GM13977 (cell line): ENCODE measurements at regions not wholly inside any gene's neighbourhood (a gene's known extent, or its start where the extent isn't known, plus 50 kb on each side); places are given as distances from the start of the nearest gene placed in this dataset.
"Not testable (repeated sequence)": the region's sequence is repeated elsewhere in the genome, so short reads cannot be mapped to it uniquely, and the experiment has no call there.

Experiments used
- DNase-seq: peaks from one replicate; pipeline ENCODE4 v3.0.0; 2012; ENCODE audit warnings: low spot score
- in situ Hi-C: fragments of 300-500 bp; cut with MboI; formaldehyde crosslinking; loops from one replicate; pipeline ENCODE4 v1.12.0; 2022; ENCODE audit warnings: low sequenced_read_pairs, low pct_unique_long_range_greater_than_20kb, mixed read lengths, inconsistent platforms; ENCODE audit not compliant: unreplicated experiment
- TF ChIP-seq, protein P1 (sequence below): IDR thresholded peaks from 2 replicates; pipeline ENCODE4 v1.5.1; 2012; ENCODE audit warnings: mild to moderate bottlenecking, control low read depth; ENCODE audit not compliant: insufficient read depth; ENCODE audit errors: extremely low read depth, missing control alignments

DNA sequence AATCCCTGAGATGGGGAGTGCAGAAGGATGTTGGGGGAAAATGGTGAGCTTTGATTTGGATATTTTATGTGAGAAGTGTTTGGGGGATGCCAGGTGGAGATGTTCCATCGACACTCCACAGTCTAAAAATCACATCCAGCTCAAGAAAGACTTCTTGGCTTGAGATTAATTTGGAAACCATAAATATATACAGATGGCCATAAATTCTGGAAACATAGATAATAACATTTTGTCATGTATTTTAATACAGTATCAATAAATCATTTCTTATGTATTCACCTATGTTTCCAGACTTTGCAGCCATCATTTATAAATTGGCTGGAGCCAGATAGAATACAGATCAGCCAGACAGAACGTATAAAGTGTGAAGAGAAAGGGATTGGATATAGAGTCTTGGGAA is 245.5 kb upstream of the DDHD1 start:
- no peak for DNase-seq
- TF ChIP-seq, protein P1, sequence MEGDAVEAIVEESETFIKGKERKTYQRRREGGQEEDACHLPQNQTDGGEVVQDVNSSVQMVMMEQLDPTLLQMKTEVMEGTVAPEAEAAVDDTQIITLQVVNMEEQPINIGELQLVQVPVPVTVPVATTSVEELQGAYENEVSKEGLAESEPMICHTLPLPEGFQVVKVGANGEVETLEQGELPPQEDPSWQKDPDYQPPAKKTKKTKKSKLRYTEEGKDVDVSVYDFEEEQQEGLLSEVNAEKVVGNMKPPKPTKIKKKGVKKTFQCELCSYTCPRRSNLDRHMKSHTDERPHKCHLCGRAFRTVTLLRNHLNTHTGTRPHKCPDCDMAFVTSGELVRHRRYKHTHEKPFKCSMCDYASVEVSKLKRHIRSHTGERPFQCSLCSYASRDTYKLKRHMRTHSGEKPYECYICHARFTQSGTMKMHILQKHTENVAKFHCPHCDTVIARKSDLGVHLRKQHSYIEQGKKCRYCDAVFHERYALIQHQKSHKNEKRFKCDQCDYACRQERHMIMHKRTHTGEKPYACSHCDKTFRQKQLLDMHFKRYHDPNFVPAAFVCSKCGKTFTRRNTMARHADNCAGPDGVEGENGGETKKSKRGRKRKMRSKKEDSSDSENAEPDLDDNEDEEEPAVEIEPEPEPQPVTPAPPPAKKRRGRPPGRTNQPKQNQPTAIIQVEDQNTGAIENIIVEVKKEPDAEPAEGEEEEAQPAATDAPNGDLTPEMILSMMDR = no peak
- in situ Hi-C loops = no loop called here

DNA sequence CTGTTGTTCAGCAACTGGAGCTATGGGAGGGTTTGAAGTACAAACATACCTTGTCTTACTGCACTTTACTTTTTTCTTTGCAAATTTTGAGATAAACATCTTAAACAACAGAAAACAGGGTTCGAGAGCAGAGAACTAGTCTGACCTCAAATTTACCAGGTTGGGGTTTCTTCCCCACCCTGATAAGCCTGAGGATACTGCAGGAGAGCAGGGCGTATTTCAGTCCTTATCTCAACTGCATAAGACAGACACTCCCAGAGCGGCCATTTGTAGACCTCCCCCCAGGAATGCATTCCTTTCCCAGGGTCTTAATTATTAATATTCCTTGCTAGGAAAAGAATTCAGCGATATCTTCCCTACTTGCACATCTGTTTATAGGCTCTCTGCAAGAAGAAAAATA is 242.1 kb upstream of the DDHD1 start:
- in situ Hi-C loops, DNase-seq: not testable (repeated sequence)

- TF ChIP-seq, protein P1 = no peak
- no peak for DNase-seq
- in situ Hi-C loops = no loop called here
Measured at GRCh38 chr14:53391631-53392285, 238.6 kb upstream of the DDHD1 start.

GRCh38 chr14:53391156-53391555 is 238.0 kb upstream of the DDHD1 start:
- in situ Hi-C loops = no loop called here
- no peak for DNase-seq

GRCh38 chr14:53390008-53390407 is 236.9 kb upstream of the DDHD1 start:
- in situ Hi-C loops = no loop called here
- TF ChIP-seq, protein P1 = no peak
- no peak for DNase-seq

More at GRCh38 chr14:53391156-53391555, 238.0 kb upstream of the DDHD1 start:
- TF ChIP-seq, protein P1 = no peak

DNA sequence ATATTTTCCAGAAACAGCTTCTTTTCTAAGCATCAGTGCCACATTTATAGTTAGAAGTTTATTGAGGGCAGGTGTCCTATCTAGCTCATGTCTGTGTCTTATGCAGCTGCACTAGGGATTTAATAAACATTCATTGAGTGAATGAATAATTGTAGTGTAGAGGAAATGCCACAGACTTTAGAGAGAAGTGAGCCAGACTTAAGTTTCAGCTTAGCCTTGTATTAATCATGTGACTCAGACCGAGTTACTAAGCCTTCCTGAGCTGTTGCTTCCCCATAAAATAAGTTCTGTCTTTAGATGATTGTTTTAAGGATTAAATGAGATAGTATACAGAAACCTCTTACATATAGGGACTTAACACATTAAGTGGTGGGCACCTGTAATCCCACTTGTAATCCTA is 236.1 kb upstream of the DDHD1 start:
- no peak for DNase-seq
- in situ Hi-C loops = no loop called here
- TF ChIP-seq, protein P1 = no peak

DNA sequence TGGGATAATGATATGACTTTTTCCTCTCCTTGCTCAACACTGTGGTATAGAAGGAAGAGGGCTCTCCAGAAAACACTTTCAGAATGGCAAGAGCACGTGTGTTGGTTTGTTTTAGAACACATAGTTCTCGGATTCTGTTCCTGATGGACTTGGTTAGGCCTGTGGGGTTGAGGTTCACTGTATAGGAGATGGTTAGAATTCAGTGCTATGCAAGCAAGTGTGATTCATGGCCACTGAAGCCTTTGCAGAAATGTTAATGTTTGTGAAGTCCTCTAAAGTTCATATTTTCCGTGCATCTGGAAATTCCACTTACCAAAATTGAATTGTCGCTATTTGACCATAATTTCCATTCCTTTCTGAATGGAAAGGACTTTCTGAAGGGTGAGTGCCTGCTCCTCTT is 233.2 kb upstream of the DDHD1 start:
- TF ChIP-seq, protein P1 = no peak
- in situ Hi-C loops = no loop called here
- no peak for DNase-seq
